Spleen (tissue), 11 donors: ENCODE measurements at regions not wholly inside any gene's neighbourhood (a gene's known extent, or its start where the extent isn't known, plus 50 kb on each side); places are given as distances from the start of the nearest gene placed in this dataset.

ENCODE experiments used
- DNase-seq: peaks from one replicate; pipeline ENCODE4 v3.0.0-alpha.2; 2020
- H3K27ac ChIP-seq, 8 donors: fragments of 200-600 bp; sonication (generic) in 7 of 8; 1 replicate in 4 of 8; 2 replicates in 4 of 8; pipeline versions ENCODE4 v1.5.0 to v1.8.0; 2016 to 2021; ENCODE audit warnings: inconsistent platforms in 4 of 8, mild to moderate bottlenecking in 4 of 8, moderate library complexity in 1 of 8
- H3K27me3 ChIP-seq, 7 donors: fragments of 200-600 bp; sonication (generic) in 6 of 7; replicated peaks in 1 of 7; 1 replicate in 4 of 7; 2 replicates in 3 of 7; pipeline versions ENCODE4 v1.5.0 to v1.8.0; 2016 to 2021; ENCODE audit warnings: inconsistent platforms in 3 of 7, mild to moderate bottlenecking in 1 of 7
- H3K36me3 ChIP-seq, 6 donors: fragments of 200-600 bp; sonication (generic) in 5 of 6; 1 replicate in 4 of 6; 2 replicates in 2 of 6; pipeline versions ENCODE4 v1.5.0 to v1.8.0; 2016 to 2021; ENCODE audit warnings: inconsistent platforms in 2 of 6
- H3K4me1 ChIP-seq, 6 donors: fragments of 200-600 bp; sonication (generic) in 5 of 6; 1 replicate in 3 of 6; 2 replicates in 3 of 6; pipeline versions ENCODE4 v1.5.0 to v1.8.0; 2016 to 2021; ENCODE audit warnings: inconsistent platforms in 3 of 6
- H3K4me3 ChIP-seq, 8 donors: fragments of 200-600 bp; sonication (generic) in 7 of 8; 1 replicate in 4 of 8; 2 replicates in 4 of 8; pipeline versions ENCODE4 v1.5.0 to v1.8.0; 2016 to 2021; ENCODE audit warnings: inconsistent platforms in 4 of 8, mild to moderate bottlenecking in 4 of 8, moderate library complexity in 2 of 8
- H3K9me3 ChIP-seq, 8 donors: fragments of 200-600 bp; sonication (generic) in 7 of 8; 1 replicate in 4 of 8; 2 replicates in 4 of 8; pipeline versions ENCODE4 v1.5.0 to v1.8.0; 2016 to 2021; ENCODE audit warnings: inconsistent platforms in 4 of 8
- CTCF ChIP-seq, 11 experiments: fragments of 200-600 bp in 7 of 11; fragments of 450-650 bp in 4 of 11; sonication (generic) in 4 of 11; IDR thresholded peaks in 8 of 11; conservative IDR thresholded peaks in 3 of 11; 1 replicate in 7 of 11; 2 replicates in 4 of 11; pipeline versions ENCODE4 v1.4.0 to v1.8.0; 2016 to 2021; ENCODE audit warnings: antibody characterized with exemption in 11 of 11, inconsistent platforms in 4 of 11, mild to moderate bottlenecking in 1 of 11
- POLR2A ChIP-seq, 3 donors: fragments of 450-650 bp; IDR thresholded peaks; one replicate each; pipeline ENCODE4 v1.5.1; 2017; ENCODE audit warnings: antibody characterized with exemption in 3 of 3, mild to moderate bottlenecking in 1 of 3
- POLR2AphosphoS5 ChIP-seq, 3 donors: sonication (generic); formaldehyde crosslinking; IDR thresholded peaks; one replicate each; pipeline ENCODE4 v1.5.1; 2017; ENCODE audit warnings: antibody characterized with exemption in 3 of 3
- WGBS, 5 donors: extraction: QIAGEN DNeasy Blood & Tissue Kit in 3 of 5; methylation state at CpG; one replicate each; pipeline versions ENCODE4 v1.1.5 to v1.1.7; 2013 to 2018; 5-methylcytosine and 5-hydroxymethylcytosine counted together
- intact Hi-C: fragments of 100-400 bp; cut with DNase I; formaldehyde crosslinking; loops from one replicate; pipeline ENCODE4 v1.15.0; 2023; ENCODE audit warnings: low total_unique reads
- donor health status: healthy with polysubstance abuse.
- donor health status: DM: no; HTN: no; CAD: no; lungs with moderate emphysema.
- donor health status: DM: no; HTN: no; CAD: no.
- donor health status: Bipolar disorder and iron deficiency.
- donor health status: healthy.
- donor health status: DM: no; HTN: no; CAD: no.
- donor health status: DM: yes; HTN: yes; CAD: no.

GRCh38 chr2:66202586-66202985 lies 232.3 kb upstream of the MEIS1 start:
- no peak overlapping the region for H3K4me3 ChIP-seq
- no peak for DNase-seq
- no peaks in the 10 kb centered on the region for H3K36me3 ChIP-seq
- TF ChIP-seq CTCF (IDR thresholded peaks at IDR 0.05 in 8 of 11, conservative IDR thresholded peaks at IDR 0.05 in 3 of 11) (no peak), POLR2AphosphoS5 (IDR thresholded peaks at IDR 0.05) (no peak), POLR2A (IDR thresholded peaks at IDR 0.05) (no peak)
- H3K27ac ChIP-seq = no peak overlapping the region
- H3K4me1 ChIP-seq = no peaks in the 10 kb centered on the region
- WGBS, 5 donors = 70 to 84% (median 81%) methylated on average over 2 of the region's 2 CpGs
- H3K27me3 ChIP-seq = no peaks in the 10 kb centered on the region
- intact Hi-C loops = no loop called here
- peaks cover 0 to 9% (median 0%) of the 10 kb centered on the region in 8 donors for H3K9me3 ChIP-seq

- Histone ChIP-seq H3K9me3 (peaks cover 0 to 5% (median 0%) of the 10 kb centered on the region in 8 donors), H3K36me3 (no peaks in the 10 kb centered on the region), H3K27ac (no peak overlapping the region), H3K4me1 (no peaks in the 10 kb centered on the region), H3K27me3 (no peaks in the 10 kb centered on the region), H3K4me3 (no peak overlapping the region)
- WGBS, 5 donors = 84 to 100% (median 84%) methylated on average over 2 of the region's 2 CpGs
- intact Hi-C loops = no loop called here
- TF ChIP-seq POLR2A (IDR thresholded peaks at IDR 0.05) (no peak), POLR2AphosphoS5 (IDR thresholded peaks at IDR 0.05) (no peak), CTCF (IDR thresholded peaks at IDR 0.05 in 8 of 11, conservative IDR thresholded peaks at IDR 0.05 in 3 of 11) (no peak)
- DNase-seq = no peak
Measured at GRCh38 chr2:66201242-66201641, 233.7 kb upstream of the MEIS1 start.

- intact Hi-C loops = no loop called here
Measured at GRCh38 chr2:66198873-66199272, 236.1 kb upstream of the MEIS1 start.

GRCh38 chr2:66192888-66193287 lies 242.0 kb upstream of the MEIS1 start:
- DNase-seq = no peak
- Histone ChIP-seq H3K36me3 (no peaks in the 10 kb centered on the region), H3K4me3 (no peak overlapping the region), H3K27ac (no peak overlapping the region), H3K27me3 (no peaks in the 10 kb centered on the region), H3K4me1 (no peaks in the 10 kb centered on the region), H3K9me3 (no peaks in the 10 kb centered on the region)
- intact Hi-C loops = no loop called here
- TF ChIP-seq POLR2AphosphoS5 (IDR thresholded peaks at IDR 0.05) (no peak), CTCF (IDR thresholded peaks at IDR 0.05 in 8 of 11, conservative IDR thresholded peaks at IDR 0.05 in 3 of 11) (no peak), POLR2A (IDR thresholded peaks at IDR 0.05) (no peak)
- 72 to 85% (median 80%) methylated on average over 2 of the region's 2 CpGs for WGBS, 5 donors

More at GRCh38 chr2:66198873-66199272, 236.1 kb upstream of the MEIS1 start:
- no peak for TF ChIP-seq CTCF (IDR thresholded peaks at IDR 0.05 in 8 of 11, conservative IDR thresholded peaks at IDR 0.05 in 3 of 11)
- no peak for TF ChIP-seq POLR2AphosphoS5 (IDR thresholded peaks at IDR 0.05)
- no peak for TF ChIP-seq POLR2A (IDR thresholded peaks at IDR 0.05)
- no peaks in the 10 kb centered on the region for H3K36me3 ChIP-seq
- DNase-seq = no peak
- H3K27ac ChIP-seq = no peak overlapping the region
- H3K4me3 ChIP-seq = no peak overlapping the region
- no peaks in the 10 kb centered on the region for H3K27me3 ChIP-seq
- no peaks in the 10 kb centered on the region for H3K9me3 ChIP-seq
- H3K4me1 ChIP-seq = no peaks in the 10 kb centered on the region
